Heart right ventricle (tissue), 16 donors: ENCODE measurements at regions not wholly inside any gene's neighbourhood (a gene's known extent, or its start where the extent isn't known, plus 50 kb on each side); places are given as distances from the start of the nearest gene placed in this dataset.

Experiments used
- ATAC-seq, 8 donors: fragments of 200-7000 bp; cut with Tn5 transposase; one replicate each; pipeline ENCODE4 v1.9.1; 2020; ENCODE audit warnings: mild to moderate bottlenecking in 8 of 8, moderate library complexity in 8 of 8, moderate number of reproducible peaks in 1 of 8
- DNase-seq, 2 donors: peaks; one replicate each; pipeline ENCODE4 v3.0.0-alpha.2; 2020
- H3K27ac ChIP-seq, 10 donors: fragments of 200-600 bp; sonication (generic) in 2 of 10; one replicate each; pipeline versions ENCODE4 v1.5.0 to v1.8.0; 2020 to 2022; ENCODE audit warnings: mild to moderate bottlenecking in 3 of 10
- H3K27me3 ChIP-seq, 7 donors: fragments of 200-600 bp; one replicate each; pipeline ENCODE4 v1.8.0; 2021 to 2022; ENCODE audit warnings: mild to moderate bottlenecking in 2 of 7
- H3K36me3 ChIP-seq, 9 donors: fragments of 200-600 bp; sonication (generic) in 1 of 9; one replicate each; pipeline versions ENCODE4 v1.5.0 to v1.8.0; 2020 to 2022; ENCODE audit warnings: mild to moderate bottlenecking in 2 of 9
- H3K4me1 ChIP-seq, 9 donors: fragments of 200-600 bp; sonication (generic) in 1 of 9; one replicate each; pipeline versions ENCODE4 v1.5.0 to v1.8.0; 2020 to 2022; ENCODE audit warnings: mild to moderate bottlenecking in 4 of 9
- H3K4me3 ChIP-seq, 10 donors: fragments of 200-600 bp; sonication (generic) in 2 of 10; one replicate each; pipeline versions ENCODE4 v1.5.0 to v1.8.0; 2020 to 2022; ENCODE audit warnings: mild to moderate bottlenecking in 7 of 10, moderate library complexity in 2 of 10
- H3K9me3 ChIP-seq, 11 donors: fragments of 200-600 bp in 10 of 11; sonication (generic) in 2 of 11; one replicate each; pipeline versions ENCODE4 v1.5.0 to v1.8.0; 2013 to 2022; ENCODE audit warnings: mild to moderate bottlenecking in 2 of 11, control low read depth in 1 of 11, moderate library complexity in 1 of 11
- WGBS, 2 donors: extraction: QIAGEN DNeasy Blood & Tissue Kit; methylation state at CpG; one replicate each; pipeline ENCODE4 v1.1.7; 2013; ENCODE audit warnings: inconsistent platforms in 1 of 2; 5-methylcytosine and 5-hydroxymethylcytosine counted together
- intact Hi-C, 10 donors: fragments of 100-400 bp; cut with DNase I; formaldehyde crosslinking; loops; one replicate each; pipeline versions ENCODE4 v1.11.1 to v1.14.2; 2022
- TF ChIP-seq, protein P1 (sequence below), 9 donors: fragments of 200-600 bp; sonication (generic) in 2 of 9; IDR thresholded peaks; one replicate each; pipeline versions ENCODE4 v1.5.0 to v1.8.0; 2021 to 2022; ENCODE audit warnings: antibody characterized with exemption in 9 of 9, mild to moderate bottlenecking in 5 of 9, moderate library complexity in 1 of 9
- donor health status: Arrhythmogenic right ventricular cardiomyopathy.
- donor health status: ischemic (EF 13 %, LVEDD 7.1; RV severe dilation, severe dysfunction).
- donor health status: healthy with polysubstance abuse.
- donor health status: DM: no; HTN: yes; CAD: no.
- donor health status: DM: no; HTN: no; CAD: no.
- donor health status: ischemic (EF 25% LVEDD 6.9; RV normal size, moderate dysfunction).
- donor health status: ischemic (EF 25% LVEDD 5.7; RV mildly dilated, moderate dysfunction).
- donor health status: healthy.
- donor health status: DM: yes; HTN: yes; CAD: no.
- donor health status: Ischemic cardiomyopathy.
- donor health status: ischemic (EF 35%, LVEDD 5.7; RV mildly dilated, moderate dysfunction).
- donor health status: nonischemic (EF 11% LVEDD 7.7; RV severe dilation, severe dysfunction).
- donor health status: DM: yes; HTN: yes; CAD: no.
- donor health status: PGD.
- donor health status: ischemic (EF 29% LVEDD 5.4; RV normal size, mild dysfunction).
- donor health status: nonischemic (EF 23%, LVEDD 6.1; RV moderate dilation, normal function).

DNA sequence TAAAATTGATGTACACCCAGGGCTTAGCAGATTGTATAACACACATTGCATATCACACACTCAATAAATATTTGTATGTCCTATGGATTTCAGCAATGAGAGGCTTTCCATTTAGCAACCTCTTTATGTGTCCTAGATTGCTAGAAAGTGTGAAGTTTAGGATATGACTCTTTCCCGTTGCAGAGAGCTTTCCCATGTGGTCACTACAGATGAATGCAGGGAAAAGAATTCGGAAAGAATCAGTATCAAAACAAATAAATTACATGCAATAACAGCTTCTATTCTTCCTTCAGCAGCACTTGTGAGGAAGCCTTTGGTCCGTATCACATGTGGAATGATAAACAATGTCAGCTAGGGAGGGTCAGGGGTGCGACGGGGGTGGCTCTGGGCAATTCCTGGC is 870.1 kb downstream of the C6orf118 start:
- intact Hi-C loops, result no loop called here
- no peaks in the 10 kb centered on the region for H3K36me3 ChIP-seq
- H3K27ac ChIP-seq, result no peak overlapping the region
- peaks cover 0 to 16% (median 5%) of the 10 kb centered on the region in 11 donors for H3K9me3 ChIP-seq
- no peaks in the 10 kb centered on the region for H3K4me1 ChIP-seq
- ATAC-seq (no peak), DNase-seq (no peak)
- H3K27me3 ChIP-seq, result no peaks in the 10 kb centered on the region
- H3K4me3 ChIP-seq, result no peak overlapping the region
- TF ChIP-seq, protein P1, sequence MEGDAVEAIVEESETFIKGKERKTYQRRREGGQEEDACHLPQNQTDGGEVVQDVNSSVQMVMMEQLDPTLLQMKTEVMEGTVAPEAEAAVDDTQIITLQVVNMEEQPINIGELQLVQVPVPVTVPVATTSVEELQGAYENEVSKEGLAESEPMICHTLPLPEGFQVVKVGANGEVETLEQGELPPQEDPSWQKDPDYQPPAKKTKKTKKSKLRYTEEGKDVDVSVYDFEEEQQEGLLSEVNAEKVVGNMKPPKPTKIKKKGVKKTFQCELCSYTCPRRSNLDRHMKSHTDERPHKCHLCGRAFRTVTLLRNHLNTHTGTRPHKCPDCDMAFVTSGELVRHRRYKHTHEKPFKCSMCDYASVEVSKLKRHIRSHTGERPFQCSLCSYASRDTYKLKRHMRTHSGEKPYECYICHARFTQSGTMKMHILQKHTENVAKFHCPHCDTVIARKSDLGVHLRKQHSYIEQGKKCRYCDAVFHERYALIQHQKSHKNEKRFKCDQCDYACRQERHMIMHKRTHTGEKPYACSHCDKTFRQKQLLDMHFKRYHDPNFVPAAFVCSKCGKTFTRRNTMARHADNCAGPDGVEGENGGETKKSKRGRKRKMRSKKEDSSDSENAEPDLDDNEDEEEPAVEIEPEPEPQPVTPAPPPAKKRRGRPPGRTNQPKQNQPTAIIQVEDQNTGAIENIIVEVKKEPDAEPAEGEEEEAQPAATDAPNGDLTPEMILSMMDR (IDR thresholded peaks at IDR 0.05), result no peak
- 76 to 77% methylated on average over 5 of the region's 5 CpGs for WGBS, 2 donors

DNA sequence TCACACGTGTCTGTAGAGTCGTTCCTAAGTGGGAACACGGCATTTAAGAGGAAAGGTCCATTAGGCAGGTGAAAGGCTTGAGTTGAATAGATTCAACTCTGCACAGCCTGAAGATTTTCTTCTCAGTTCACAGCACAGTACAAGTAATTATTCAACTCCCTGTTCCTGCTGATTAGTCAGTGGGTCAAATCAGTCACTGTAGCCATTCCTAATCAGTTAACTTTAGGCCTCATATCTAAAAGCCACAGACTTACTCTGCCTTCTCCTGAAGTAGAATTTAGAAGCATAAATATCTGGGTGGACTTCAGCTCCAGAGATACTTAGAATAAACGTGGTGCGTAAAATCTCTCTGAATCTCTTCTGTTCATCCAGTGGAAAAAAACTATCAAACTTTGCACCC is 872.4 kb downstream of the C6orf118 start:
- intact Hi-C loops, result no loop called here
- Histone ChIP-seq H3K4me3 (no peak overlapping the region), H3K4me1 (no peaks in the 10 kb centered on the region), H3K27ac (no peak overlapping the region), H3K9me3 (peaks cover 0 to 7% (median 0%) of the 10 kb centered on the region in 11 donors), H3K27me3 (no peaks in the 10 kb centered on the region), H3K36me3 (no peaks in the 10 kb centered on the region)
- 90 to 94% methylated on average over 5 of the region's 5 CpGs for WGBS, 2 donors
- DNase-seq, result no peak
- ATAC-seq, result no peak
- TF ChIP-seq, protein P1 (IDR thresholded peaks at IDR 0.05), result no peak

DNA sequence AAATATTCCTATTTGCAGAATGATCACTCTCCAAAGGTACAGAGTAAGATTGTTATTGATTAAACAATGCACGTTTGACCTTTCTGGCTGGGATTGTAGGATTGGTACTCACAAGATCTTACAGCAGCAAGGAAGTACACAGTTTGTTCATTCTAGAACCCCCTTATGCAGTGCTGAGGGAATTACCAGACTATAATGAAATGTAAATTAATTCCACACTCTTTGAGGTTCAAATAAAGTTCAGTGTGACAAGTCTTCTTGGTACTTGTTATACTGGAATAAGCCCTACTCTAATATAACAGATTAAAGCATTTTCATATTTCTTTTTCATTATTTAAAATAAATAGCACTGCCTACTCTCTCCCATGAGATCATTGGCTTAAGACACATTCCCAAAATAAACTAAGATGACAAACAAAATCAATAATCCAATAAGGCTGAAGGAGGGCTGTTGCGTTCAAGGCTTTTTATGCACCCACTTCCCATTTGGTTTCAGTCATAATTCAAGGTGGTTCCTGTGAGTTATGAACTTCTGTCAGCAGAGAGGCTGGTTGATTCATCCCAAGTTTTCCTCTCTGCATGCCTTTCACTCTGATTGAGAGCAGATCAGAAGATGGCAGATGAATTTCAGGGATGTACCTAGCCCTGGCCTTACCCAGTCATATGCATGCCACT is 881.5 kb downstream of the C6orf118 start:
- ATAC-seq (no peak), DNase-seq (no peak)
- no peak overlapping the region for H3K27ac ChIP-seq
- H3K9me3 ChIP-seq, result peaks cover 0 to 18% (median 3%) of the 10 kb centered on the region in 11 donors
- no peaks in the 10 kb centered on the region for H3K4me1 ChIP-seq
- 90% methylated on average over 2 of the region's 2 CpGs for WGBS, 2 donors
- intact Hi-C loops, result no loop called here
- TF ChIP-seq, protein P1 (IDR thresholded peaks at IDR 0.05), result no peak
- no peaks in the 10 kb centered on the region for H3K36me3 ChIP-seq
- no peak overlapping the region for H3K4me3 ChIP-seq
- H3K27me3 ChIP-seq, result no peaks in the 10 kb centered on the region

DNA sequence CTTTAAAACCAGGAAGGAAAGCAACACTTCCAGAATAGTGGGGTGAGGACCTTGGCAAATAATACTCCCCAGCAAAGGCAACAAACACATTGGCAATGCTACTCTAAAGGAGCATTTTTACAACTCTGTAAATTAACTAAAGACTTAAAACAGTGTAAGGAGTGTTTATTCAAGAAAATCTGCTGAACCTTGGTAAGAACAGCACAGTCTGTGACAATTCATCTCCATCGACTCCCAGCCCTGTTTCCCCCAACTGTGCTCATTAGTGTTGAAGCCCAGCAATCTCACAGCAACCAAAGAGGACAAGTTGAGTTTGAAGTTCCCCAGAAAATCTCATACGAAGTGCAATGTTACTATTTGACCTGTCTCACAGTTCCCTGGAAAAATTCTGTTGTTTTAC is 884.9 kb downstream of the C6orf118 start:
- ATAC-seq (no peak), DNase-seq (no peak)
- WGBS, 2 donors, result 82 to 92% methylated on average over 2 of the region's 2 CpGs

More for the DNA sequence above, 884.9 kb downstream of the C6orf118 start:
- TF ChIP-seq, protein P1 (IDR thresholded peaks at IDR 0.05), result no peak
- Histone ChIP-seq H3K36me3 (no peaks in the 10 kb centered on the region), H3K4me3 (no peak overlapping the region), H3K9me3 (peaks cover 0 to 35% (median 13%) of the 10 kb centered on the region in 11 donors), H3K27me3 (no peaks in the 10 kb centered on the region), H3K27ac (no peak overlapping the region), H3K4me1 (peaks cover 0 to 5% (median 0%) of the 10 kb centered on the region in 9 donors)
- intact Hi-C loops, result no loop called here
